GM13977 (cell line): ENCODE measurements at regions not wholly inside any gene's neighbourhood (a gene's known extent, or its start where the extent isn't known, plus 50 kb on each side); places are given as distances from the start of the nearest gene placed in this dataset.
"Not testable (repeated sequence)": the region's sequence is repeated elsewhere in the genome, so short reads cannot be mapped to it uniquely, and the experiment has no call there.

ENCODE experiments used
- DNase-seq: peaks from one replicate; pipeline ENCODE4 v3.0.0; 2012; ENCODE audit warnings: low spot score
- in situ Hi-C: fragments of 300-500 bp; cut with MboI; formaldehyde crosslinking; loops from one replicate; pipeline ENCODE4 v1.12.0; 2022; ENCODE audit warnings: low sequenced_read_pairs, low pct_unique_long_range_greater_than_20kb, mixed read lengths, inconsistent platforms; ENCODE audit not compliant: unreplicated experiment
- TF ChIP-seq, protein P1 (sequence below): IDR thresholded peaks from 2 replicates; pipeline ENCODE4 v1.5.1; 2012; ENCODE audit warnings: mild to moderate bottlenecking, control low read depth; ENCODE audit not compliant: insufficient read depth; ENCODE audit errors: extremely low read depth, missing control alignments

GRCh38 chr7:106736508-106737201 is 75.7 kb upstream of the CCDC71L start:
- peak; percentile 33 for DNase-seq
- in situ Hi-C loops = loop anchor here (10.0 to 25.0 kb wide), 3 partner anchors 72 to 549 kb away; partner anchors contain the start of gene CCDC71L
- TF ChIP-seq, protein P1, sequence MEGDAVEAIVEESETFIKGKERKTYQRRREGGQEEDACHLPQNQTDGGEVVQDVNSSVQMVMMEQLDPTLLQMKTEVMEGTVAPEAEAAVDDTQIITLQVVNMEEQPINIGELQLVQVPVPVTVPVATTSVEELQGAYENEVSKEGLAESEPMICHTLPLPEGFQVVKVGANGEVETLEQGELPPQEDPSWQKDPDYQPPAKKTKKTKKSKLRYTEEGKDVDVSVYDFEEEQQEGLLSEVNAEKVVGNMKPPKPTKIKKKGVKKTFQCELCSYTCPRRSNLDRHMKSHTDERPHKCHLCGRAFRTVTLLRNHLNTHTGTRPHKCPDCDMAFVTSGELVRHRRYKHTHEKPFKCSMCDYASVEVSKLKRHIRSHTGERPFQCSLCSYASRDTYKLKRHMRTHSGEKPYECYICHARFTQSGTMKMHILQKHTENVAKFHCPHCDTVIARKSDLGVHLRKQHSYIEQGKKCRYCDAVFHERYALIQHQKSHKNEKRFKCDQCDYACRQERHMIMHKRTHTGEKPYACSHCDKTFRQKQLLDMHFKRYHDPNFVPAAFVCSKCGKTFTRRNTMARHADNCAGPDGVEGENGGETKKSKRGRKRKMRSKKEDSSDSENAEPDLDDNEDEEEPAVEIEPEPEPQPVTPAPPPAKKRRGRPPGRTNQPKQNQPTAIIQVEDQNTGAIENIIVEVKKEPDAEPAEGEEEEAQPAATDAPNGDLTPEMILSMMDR = peak; percentile 73

- no peak for DNase-seq
- TF ChIP-seq, protein P1 = peak; percentile 38
- in situ Hi-C loops = loop anchor here (10.0 to 25.0 kb wide), 3 partner anchors 72 to 550 kb away; partner anchors contain the start of gene CCDC71L
These were observed 76.2 kb upstream of the CCDC71L start for GRCh38 chr7:106737202-106737562.

- in situ Hi-C loops = loop anchor here (25.0 kb wide), 2 partner anchors 179 to 554 kb away; no protein-coding TSS in a partner anchor
- TF ChIP-seq, protein P1 = no peak
- DNase-seq = no peak
These were observed 79.8 kb upstream of the CCDC71L start for GRCh38 chr7:106740806-106741205.

DNA sequence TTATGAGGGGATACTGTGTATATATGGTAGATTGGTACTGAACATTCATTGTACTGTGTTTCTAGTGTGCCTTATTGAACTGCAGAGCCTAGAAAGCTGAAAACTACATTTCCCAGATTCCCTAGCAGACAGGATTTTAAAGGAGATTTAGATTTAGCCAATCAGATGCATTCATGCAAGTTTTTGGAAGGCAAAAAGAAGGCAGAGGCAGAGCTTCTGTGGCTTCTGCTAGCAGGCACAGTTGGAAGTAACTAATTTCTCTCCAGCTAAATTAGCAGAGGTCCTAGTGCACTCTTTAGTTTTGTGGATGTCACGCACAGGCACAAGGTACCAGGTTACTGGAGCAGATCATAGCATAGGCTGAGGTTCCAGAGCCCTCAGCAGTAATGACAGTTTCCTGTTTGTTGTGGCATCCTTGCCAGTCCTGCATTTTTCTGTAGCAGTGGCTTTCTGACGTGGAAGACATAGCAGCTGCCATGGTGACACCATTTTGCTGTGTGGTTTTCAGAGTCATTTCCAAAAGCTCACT is 83.7 kb upstream of the CCDC71L start:
- DNase-seq = no peak
- in situ Hi-C loops = loop anchor here (25.0 kb wide), 2 partner anchors 182 to 557 kb away; no protein-coding TSS in a partner anchor
- TF ChIP-seq, protein P1 = no peak

DNA sequence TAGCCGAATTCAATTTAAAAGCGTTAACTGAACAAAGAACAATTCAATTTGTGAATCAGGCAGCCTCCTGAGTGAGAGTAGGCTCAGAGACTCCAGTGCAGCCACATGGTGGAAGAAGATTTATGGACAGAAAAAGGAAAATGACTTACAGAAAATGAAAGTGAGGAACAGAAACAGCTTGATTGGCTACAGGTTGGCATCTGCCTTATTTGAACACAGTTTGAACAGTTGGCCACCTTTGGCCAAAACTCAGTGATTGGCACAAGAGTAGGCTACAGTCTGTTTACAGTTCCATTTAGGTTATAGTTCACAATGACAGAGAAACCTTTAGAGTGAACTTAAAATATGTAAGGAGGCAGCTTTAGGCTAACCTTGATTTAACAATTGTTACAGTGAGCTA is 86.3 kb upstream of the CCDC71L start:
- in situ Hi-C loops = loop anchor here (25.0 kb wide), 2 partner anchors 185 to 560 kb away; no protein-coding TSS in a partner anchor
- not testable (repeated sequence) for DNase-seq

GRCh38 chr7:106747804-106748203 is 86.8 kb upstream of the CCDC71L start:
- TF ChIP-seq, protein P1 = no peak
- in situ Hi-C loops = loop anchor here (25.0 kb wide), 2 partner anchors 186 to 561 kb away; no protein-coding TSS in a partner anchor

GRCh38 chr7:106749165-106749564 is 88.2 kb upstream of the CCDC71L start:
- DNase-seq = no peak
- in situ Hi-C loops = loop anchor here (25.0 kb wide), 2 partner anchors 187 to 562 kb away; no protein-coding TSS in a partner anchor
- TF ChIP-seq, protein P1 = no peak

More at GRCh38 chr7:106747804-106748203, 86.8 kb upstream of the CCDC71L start:
- DNase-seq = no peak
